Neuronal stem cell (in vitro differentiated cells): ENCODE measurements at regions not wholly inside any gene's neighbourhood (a gene's known extent, or its start where the extent isn't known, plus 50 kb on each side); places are given as distances from the start of the nearest gene placed in this dataset.

Experiments
- DNase-seq: peaks from one replicate; pipeline ENCODE4 v3.0.0-alpha.2; 2013; ENCODE audit warnings: low spot score
- H2AFZ ChIP-seq: one replicate; pipeline ENCODE4 v1.6.1; 2013; ENCODE audit warnings: mild to moderate bottlenecking, low read length, inconsistent platforms
- H2AK5ac ChIP-seq: 2 replicates; pipeline ENCODE4 v1.6.1; 2013; ENCODE audit warnings: low read depth, mild to moderate bottlenecking, inconsistent platforms, low read length, moderate library complexity, mixed read lengths
- H2BK120ac ChIP-seq: 2 replicates; pipeline ENCODE4 v1.6.1; 2013; ENCODE audit warnings: low read depth, mild to moderate bottlenecking, inconsistent platforms, low read length, moderate library complexity, mixed read lengths
- H2BK12ac ChIP-seq: one replicate; pipeline ENCODE4 v1.6.1; 2013; ENCODE audit warnings: low read length, inconsistent platforms
- H2BK15ac ChIP-seq: 2 replicates; pipeline ENCODE4 v1.6.1; 2013; ENCODE audit warnings: mild to moderate bottlenecking, low read length, inconsistent platforms, mixed read lengths
- H2BK5ac ChIP-seq: one replicate; pipeline ENCODE4 v1.6.1; 2013; ENCODE audit warnings: inconsistent platforms, mild to moderate bottlenecking, low read length, moderate library complexity
- H3K14ac ChIP-seq: one replicate; pipeline ENCODE4 v1.6.1; 2013; ENCODE audit warnings: low read length, inconsistent platforms
- H3K18ac ChIP-seq: 2 replicates; pipeline ENCODE4 v1.6.1; 2013; ENCODE audit warnings: low read length, inconsistent platforms
- H3K23ac ChIP-seq: 2 replicates; pipeline ENCODE4 v1.6.1; 2013; ENCODE audit warnings: low read depth, mild to moderate bottlenecking, mixed read lengths, low read length, inconsistent platforms; ENCODE audit not compliant: poor library complexity
- H3K27ac ChIP-seq: replicated peaks from 3 replicates; pipeline ENCODE4 v1.5.1; 2013; ENCODE audit warnings: low read length, inconsistent platforms
- H3K27me3 ChIP-seq, 3 experiments: 2 replicates each; pipeline ENCODE4 v1.6.1; 2013; ENCODE audit warnings: low read length in 3 of 3, mild to moderate bottlenecking in 2 of 3, inconsistent platforms in 1 of 3, low read depth in 1 of 3, mixed read lengths in 1 of 3, moderate library complexity in 1 of 3; ENCODE audit not compliant: control insufficient read depth in 3 of 3, insufficient read depth in 3 of 3
- H3K36me3 ChIP-seq, 2 donors: replicated peaks in 1 of 2; 2 replicates each; pipeline ENCODE4 v1.6.1; 2013; ENCODE audit warnings: low read length in 2 of 2; ENCODE audit not compliant: control insufficient read depth in 2 of 2, insufficient read depth in 2 of 2
- H3K4ac ChIP-seq: 2 replicates; pipeline ENCODE4 v1.6.1; 2013; ENCODE audit warnings: inconsistent platforms, mild to moderate bottlenecking, low read length, moderate library complexity
- H3K4me1 ChIP-seq, 2 donors: 1 replicate in 1 of 2; 2 replicates in 1 of 2; pipeline ENCODE4 v1.6.1; 2013; ENCODE audit warnings: low read length in 2 of 2, low read depth in 1 of 2; ENCODE audit not compliant: control insufficient read depth in 2 of 2, insufficient read depth in 1 of 2
- H3K4me2 ChIP-seq: one replicate; pipeline ENCODE4 v1.6.1; 2013; ENCODE audit warnings: mild to moderate bottlenecking, low read length, inconsistent platforms; ENCODE audit not compliant: insufficient read depth, poor library complexity, severe bottlenecking
- H3K4me3 ChIP-seq, 2 donors: 2 replicates each; pipeline ENCODE4 v1.5.1; 2013; ENCODE audit warnings: low read length in 2 of 2, mild to moderate bottlenecking in 2 of 2, inconsistent platforms in 1 of 2, moderate library complexity in 1 of 2
- H3K79me1 ChIP-seq: one replicate; pipeline ENCODE4 v1.6.1; 2013; ENCODE audit warnings: low read depth, mild to moderate bottlenecking, inconsistent platforms, low read length, moderate library complexity
- H3K9ac ChIP-seq: one replicate; pipeline ENCODE4 v1.6.1; 2013; ENCODE audit warnings: mild to moderate bottlenecking, low read depth, low read length, inconsistent platforms; ENCODE audit not compliant: poor library complexity
- H3K9me3 ChIP-seq, 2 donors: replicated peaks in 1 of 2; 2 replicates each; pipeline versions ENCODE3 to v1.6.1; 2013; ENCODE audit warnings: low read length in 2 of 2, mild to moderate bottlenecking in 2 of 2, inconsistent platforms in 1 of 2, low read depth in 1 of 2, mixed read lengths in 1 of 2, moderate library complexity in 1 of 2; ENCODE audit not compliant: control insufficient read depth in 2 of 2, insufficient read depth in 1 of 2
- H4K8ac ChIP-seq: one replicate; pipeline ENCODE4 v1.6.1; 2013; ENCODE audit warnings: low read depth, mild to moderate bottlenecking, inconsistent platforms, low read length, moderate library complexity
- H4K91ac ChIP-seq: one replicate; pipeline ENCODE4 v1.6.1; 2013; ENCODE audit warnings: low read length, low read depth, mild to moderate bottlenecking, inconsistent platforms; ENCODE audit not compliant: poor library complexity
- WGBS, 2 donors: extraction: QIAGEN DNeasy Blood & Tissue Kit; methylation state at CpG; one replicate each; pipeline ENCODE4 v1.1.7; 2013; ENCODE audit warnings: missing lambda C conversion rate in 2 of 2, mixed read lengths in 1 of 2; ENCODE audit not compliant: insufficient read length in 2 of 2, insufficient replicate concordance in 1 of 2; ENCODE audit errors: extremely low coverage in 2 of 2; 5-methylcytosine and 5-hydroxymethylcytosine counted together

GRCh38 chr6:163923658-163924411, 509.3 kb downstream of the QKI start:
- Histone ChIP-seq H3K14ac (no peak overlapping the region), H3K27ac (no peak overlapping the region), H4K8ac (no peak overlapping the region), H2BK120ac (no peak overlapping the region), H2BK12ac (no peak overlapping the region), H2AK5ac (no peak overlapping the region), H3K4ac (no peak overlapping the region), H3K4me2 (no peak overlapping the region), H3K23ac (no peak overlapping the region), H2BK15ac (no peak overlapping the region), H3K36me3 (no peaks in the 10 kb centered on the region), H3K27me3 (no peaks in the 10 kb centered on the region), H4K91ac (peak overlapping the region; percentile 40), H3K18ac (no peak overlapping the region), H2BK5ac (no peak overlapping the region), H3K4me3 (no peak overlapping the region), H3K9me3 (peaks cover 0 to 13% of the 10 kb centered on the region in 2 donors), H3K79me1 (no peaks in the 10 kb centered on the region), H3K4me1 (no peaks in the 10 kb centered on the region), H3K9ac (no peak overlapping the region), H2AFZ (peak overlapping the region; percentile 53)
- no peak for DNase-seq
- no CpG with 5 or more reads among the region's 15 CpGs for WGBS, 2 donors

GRCh38 chr6:163922562-163922961, 508.0 kb downstream of the QKI start:
- no peaks in the 10 kb centered on the region for H3K27me3 ChIP-seq
- H2BK120ac ChIP-seq, result no peak overlapping the region
- H3K79me1 ChIP-seq, result no peaks in the 10 kb centered on the region
- no peak overlapping the region for H2BK12ac ChIP-seq
- no peak overlapping the region for H2AK5ac ChIP-seq
- H3K18ac ChIP-seq, result no peak overlapping the region
- H3K4me2 ChIP-seq, result no peak overlapping the region
- H3K36me3 ChIP-seq, result no peaks in the 10 kb centered on the region
- no peak overlapping the region for H4K8ac ChIP-seq
- H2BK5ac ChIP-seq, result no peak overlapping the region
- H3K9ac ChIP-seq, result no peak overlapping the region
- no peak overlapping the region for H2BK15ac ChIP-seq
- WGBS, 2 donors, result no CpG with 5 or more reads among the region's 4 CpGs
- no peak overlapping the region for H3K4ac ChIP-seq
- H3K27ac ChIP-seq, result no peak overlapping the region
- peaks cover 0 to 13% of the 10 kb centered on the region in 2 donors for H3K9me3 ChIP-seq
- H3K23ac ChIP-seq, result no peak overlapping the region
- no peak overlapping the region for H3K14ac ChIP-seq
- no peak overlapping the region for H2AFZ ChIP-seq
- H3K4me3 ChIP-seq, result no peak overlapping the region
- no peak overlapping the region for H4K91ac ChIP-seq
- DNase-seq, result no peak
- H3K4me1 ChIP-seq, result no peaks in the 10 kb centered on the region

- H2AK5ac ChIP-seq, result no peak overlapping the region
- H2BK15ac ChIP-seq, result no peak overlapping the region
- H3K18ac ChIP-seq, result no peak overlapping the region
- H3K27me3 ChIP-seq, result no peaks in the 10 kb centered on the region
- peaks cover 0 to 10% of the 10 kb centered on the region in 2 donors for H3K9me3 ChIP-seq
- H2BK120ac ChIP-seq, result no peak overlapping the region
- no peak overlapping the region for H3K23ac ChIP-seq
- H3K4me3 ChIP-seq, result no peak overlapping the region
- no peak overlapping the region for H4K91ac ChIP-seq
- DNase-seq, result no peak
- H3K4me1 ChIP-seq, result no peaks in the 10 kb centered on the region
- no peak overlapping the region for H3K14ac ChIP-seq
- no peaks in the 10 kb centered on the region for H3K36me3 ChIP-seq
- no peak overlapping the region for H2BK5ac ChIP-seq
- H2AFZ ChIP-seq, result no peak overlapping the region
- 100% methylated on average over 1 of the region's 8 CpGs; no CpG with 5 or more reads in 1 of the 2 donors for WGBS, 2 donors
- H2BK12ac ChIP-seq, result no peak overlapping the region
- H3K79me1 ChIP-seq, result no peaks in the 10 kb centered on the region
- no peak overlapping the region for H3K4ac ChIP-seq
- H3K9ac ChIP-seq, result no peak overlapping the region
- H3K27ac ChIP-seq, result no peak overlapping the region
- no peak overlapping the region for H4K8ac ChIP-seq
- H3K4me2 ChIP-seq, result no peak overlapping the region
These were observed 505.1 kb downstream of the QKI start for GRCh38 chr6:163919652-163920051.

- no peaks in the 10 kb centered on the region for H3K9me3 ChIP-seq
These were observed 502.0 kb downstream of the QKI start for GRCh38 chr6:163916315-163917081.

More at GRCh38 chr6:163916315-163917081, 502.0 kb downstream of the QKI start:
- no peak overlapping the region for H3K9ac ChIP-seq
- H3K4ac ChIP-seq, result no peak overlapping the region
- H3K18ac ChIP-seq, result no peak overlapping the region
- H2AFZ ChIP-seq, result no peak overlapping the region
- H3K4me2 ChIP-seq, result no peak overlapping the region
- H2BK12ac ChIP-seq, result no peak overlapping the region
- no peak overlapping the region for H3K4me3 ChIP-seq
- no peak overlapping the region for H2AK5ac ChIP-seq
- H3K36me3 ChIP-seq, result no peaks in the 10 kb centered on the region
- no peak overlapping the region for H2BK15ac ChIP-seq
- no peak overlapping the region for H3K27ac ChIP-seq
- no peaks in the 10 kb centered on the region for H3K4me1 ChIP-seq
- H4K8ac ChIP-seq, result no peak overlapping the region
- no peak overlapping the region for H2BK120ac ChIP-seq
- no peak overlapping the region for H3K14ac ChIP-seq
- H2BK5ac ChIP-seq, result no peak overlapping the region
- no peaks in the 10 kb centered on the region for H3K79me1 ChIP-seq
- no peak for DNase-seq
- H4K91ac ChIP-seq, result no peak overlapping the region
- no peaks in the 10 kb centered on the region for H3K27me3 ChIP-seq
- no CpG with 5 or more reads among the region's 6 CpGs for WGBS, 2 donors
- no peak overlapping the region for H3K23ac ChIP-seq
